ENCODE measurements at regions not wholly inside any gene's neighbourhood (a gene's known extent, or its start where the extent isn't known, plus 50 kb on each side); places are given as distances from the start of the nearest gene placed in this dataset.

GRCh38 chr7:46576950-46577349 is 655.9 kb upstream of the IGFBP3 start (continued):
- TF ChIP-seq CHD7 (IDR thresholded peaks at IDR 0.05; ENCODE audit: insufficient replicate concordance, low read length) = no peak
- TF ChIP-seq SIX5 (IDR thresholded peaks at IDR 0.05; ENCODE audit: low read depth, low read length) = no peak
- no peak for TF ChIP-seq POU5F1 (IDR thresholded peaks at IDR 0.05; ENCODE audit: low read depth, low read length)

All from H1 (cell line).